ENCODE measurements at regions not wholly inside any gene's neighbourhood (a gene's known extent, or its start where the extent isn't known, plus 50 kb on each side); places are given as distances from the start of the nearest gene placed in this dataset.
"Not testable (repeated sequence)": the region's sequence is repeated elsewhere in the genome, so short reads cannot be mapped to it uniquely, and the experiment has no call there.

DNA sequence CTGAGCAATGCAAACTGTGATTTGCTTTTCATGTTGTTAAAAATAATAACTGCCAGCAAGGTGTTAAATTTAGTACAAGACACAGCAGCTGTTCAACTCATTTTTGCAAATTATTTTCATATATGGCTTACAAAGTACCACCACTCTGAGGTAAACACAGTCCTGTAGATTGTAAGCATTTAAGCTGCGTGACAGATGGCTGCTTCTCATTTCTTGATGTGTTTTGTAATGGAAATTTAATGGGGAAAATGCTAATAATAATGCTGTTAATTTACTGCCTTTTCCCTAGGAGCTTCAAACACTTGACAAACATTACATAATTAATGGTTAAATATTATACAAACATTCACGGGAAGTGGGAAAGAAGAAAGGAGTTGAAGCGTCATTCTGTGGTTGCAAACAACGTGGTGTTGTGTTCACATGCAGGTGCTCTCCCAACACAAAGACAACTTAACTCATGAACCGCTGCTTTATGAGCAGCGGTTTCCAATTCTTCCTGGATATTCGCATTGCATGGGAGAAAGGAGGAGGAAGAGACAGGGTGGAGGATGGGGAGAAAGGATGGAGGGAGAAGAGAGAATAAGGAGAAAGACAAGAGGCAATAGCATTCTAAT is 236.8 kb upstream of the VCX start:
- no peak for TF ChIP-seq CTCF (IDR thresholded peaks at IDR 0.05; ENCODE audit: unreplicated experiment in 3 of 3)
- Mint-ChIP-seq H3K27ac (no peak overlapping the region), H3K27me3 (ENCODE audit: low read depth) (no peaks in the 10 kb centered on the region), H3K9me3 (peaks cover 7% of the 10 kb centered on the region), H3K36me3 (ENCODE audit: low read depth) (no peaks in the 10 kb centered on the region), H3K4me3 (no peak overlapping the region), H3K4me1 (peaks cover 5% of the 10 kb centered on the region)

GRCh38 chrX:7603387-7603786 is 239.6 kb upstream of the VCX start:
- no peaks in the 10 kb centered on the region for H3K27me3 Mint-ChIP-seq (ENCODE audit: low read depth)
- peaks cover 5% of the 10 kb centered on the region for H3K9me3 Mint-ChIP-seq
- H3K4me3 Mint-ChIP-seq, result no peak overlapping the region
- no peak overlapping the region for H3K27ac Mint-ChIP-seq
- no peaks in the 10 kb centered on the region for H3K36me3 Mint-ChIP-seq (ENCODE audit: low read depth)
- peaks cover 5% of the 10 kb centered on the region for H3K4me1 Mint-ChIP-seq
- TF ChIP-seq CTCF (IDR thresholded peaks at IDR 0.05; ENCODE audit: unreplicated experiment in 3 of 3), result no peak

DNA sequence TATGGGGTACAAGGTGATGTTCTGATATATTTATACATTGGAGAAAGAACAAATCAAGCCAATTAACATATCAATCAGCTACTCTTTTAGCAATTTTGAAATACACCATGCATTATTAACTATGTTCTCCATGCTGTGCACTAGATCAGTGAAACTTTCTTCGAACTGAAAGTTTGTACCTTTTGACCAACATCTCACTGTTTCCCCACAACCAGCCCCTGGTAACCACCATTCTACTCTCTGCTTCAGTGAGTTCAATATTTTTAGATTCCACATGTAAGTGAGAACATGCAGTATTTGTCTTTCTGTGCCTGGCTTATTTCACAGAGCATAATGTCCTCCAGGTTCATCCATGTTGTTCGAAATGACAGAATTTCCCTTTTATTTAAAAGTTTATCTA is 246.1 kb upstream of the VCX start:
- no peak overlapping the region for H3K27ac Mint-ChIP-seq
- H3K4me1 Mint-ChIP-seq, result no peaks in the 10 kb centered on the region
- no peak overlapping the region for H3K4me3 Mint-ChIP-seq
- H3K27me3 Mint-ChIP-seq (ENCODE audit: low read depth), result no peaks in the 10 kb centered on the region
- H3K36me3 Mint-ChIP-seq (ENCODE audit: low read depth), result no peaks in the 10 kb centered on the region
- no peak for TF ChIP-seq CTCF (IDR thresholded peaks at IDR 0.05; ENCODE audit: unreplicated experiment in 3 of 3)
- H3K9me3 Mint-ChIP-seq, result peaks cover 3% of the 10 kb centered on the region

DNA sequence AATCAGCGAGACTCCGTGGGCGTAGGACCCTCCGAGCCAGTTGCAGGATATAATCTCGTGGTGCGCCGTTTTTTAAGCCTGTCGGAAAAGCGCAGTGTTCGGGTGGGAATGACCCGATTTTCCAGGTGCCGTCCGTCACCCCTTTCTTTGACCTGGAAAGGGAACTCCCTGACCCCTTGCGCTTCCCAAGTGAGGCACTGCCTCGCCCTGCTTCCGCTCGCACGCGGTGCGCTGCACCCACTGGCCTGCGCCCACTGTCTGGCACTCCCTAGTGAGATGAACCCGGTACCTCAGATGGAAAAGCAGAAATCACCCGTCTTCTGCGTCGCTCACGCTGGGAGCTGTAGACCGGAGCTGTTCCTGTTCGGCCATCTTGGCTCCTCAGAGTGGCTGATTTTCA is 249.6 kb upstream of the VCX start:
- H3K4me3 Mint-ChIP-seq, result peak overlapping the region; percentile 34 to 66 (median 41)
- H3K36me3 Mint-ChIP-seq (ENCODE audit: low read depth); H3K27me3 Mint-ChIP-seq (ENCODE audit: low read depth); H3K4me1 Mint-ChIP-seq; H3K27ac Mint-ChIP-seq; H3K9me3 Mint-ChIP-seq: not testable (repeated sequence)

GRCh38 chrX:7586126-7586525 is 256.8 kb upstream of the VCX start:
- Mint-ChIP-seq H3K4me1 (no peaks in the 10 kb centered on the region), H3K27ac (peak overlapping the region in 1 of 3 experiments; percentile 37)

GRCh38 chrX:7582191-7582590 is 260.8 kb upstream of the VCX start:
- H3K27ac Mint-ChIP-seq, result no peak overlapping the region
- H3K4me1 Mint-ChIP-seq, result no peaks in the 10 kb centered on the region
- TF ChIP-seq CTCF (IDR thresholded peaks at IDR 0.05; ENCODE audit: unreplicated experiment in 3 of 3), result no peak
- no peaks in the 10 kb centered on the region for H3K36me3 Mint-ChIP-seq (ENCODE audit: low read depth)
- no peak overlapping the region for H3K4me3 Mint-ChIP-seq
- peaks cover 3% of the 10 kb centered on the region for H3K9me3 Mint-ChIP-seq
- H3K27me3 Mint-ChIP-seq (ENCODE audit: low read depth), result peaks cover 4% of the 10 kb centered on the region

More at GRCh38 chrX:7586126-7586525, 256.8 kb upstream of the VCX start:
- Mint-ChIP-seq H3K27me3 (ENCODE audit: low read depth) (no peaks in the 10 kb centered on the region), H3K9me3 (peaks cover 3% of the 10 kb centered on the region), H3K36me3 (ENCODE audit: low read depth) (no peaks in the 10 kb centered on the region), H3K4me3 (no peak overlapping the region)
- TF ChIP-seq CTCF (IDR thresholded peaks at IDR 0.05; ENCODE audit: unreplicated experiment in 3 of 3), result peak; percentile 55 to 63 (median 60)

All from nephron (organoid).